ENCODE measurements at regions not wholly inside any gene's neighbourhood (a gene's known extent, or its start where the extent isn't known, plus 50 kb on each side); places are given as distances from the start of the nearest gene placed in this dataset.

- TF ChIP-seq, protein P1, sequence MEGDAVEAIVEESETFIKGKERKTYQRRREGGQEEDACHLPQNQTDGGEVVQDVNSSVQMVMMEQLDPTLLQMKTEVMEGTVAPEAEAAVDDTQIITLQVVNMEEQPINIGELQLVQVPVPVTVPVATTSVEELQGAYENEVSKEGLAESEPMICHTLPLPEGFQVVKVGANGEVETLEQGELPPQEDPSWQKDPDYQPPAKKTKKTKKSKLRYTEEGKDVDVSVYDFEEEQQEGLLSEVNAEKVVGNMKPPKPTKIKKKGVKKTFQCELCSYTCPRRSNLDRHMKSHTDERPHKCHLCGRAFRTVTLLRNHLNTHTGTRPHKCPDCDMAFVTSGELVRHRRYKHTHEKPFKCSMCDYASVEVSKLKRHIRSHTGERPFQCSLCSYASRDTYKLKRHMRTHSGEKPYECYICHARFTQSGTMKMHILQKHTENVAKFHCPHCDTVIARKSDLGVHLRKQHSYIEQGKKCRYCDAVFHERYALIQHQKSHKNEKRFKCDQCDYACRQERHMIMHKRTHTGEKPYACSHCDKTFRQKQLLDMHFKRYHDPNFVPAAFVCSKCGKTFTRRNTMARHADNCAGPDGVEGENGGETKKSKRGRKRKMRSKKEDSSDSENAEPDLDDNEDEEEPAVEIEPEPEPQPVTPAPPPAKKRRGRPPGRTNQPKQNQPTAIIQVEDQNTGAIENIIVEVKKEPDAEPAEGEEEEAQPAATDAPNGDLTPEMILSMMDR (conservative IDR thresholded peaks at IDR 0.05 in 1 of 2, IDR thresholded peaks at IDR 0.05 in 1 of 2; ENCODE audit: extremely low read depth in 1 of 2, insufficient read depth in 1 of 2, low read depth in 1 of 2, low read length in 2 of 2), result no peak
- TF ChIP-seq EZH2 (IDR thresholded peaks at IDR 0.05; ENCODE audit: borderline replicate concordance, low read length), result no peak
These were observed 655.4 kb upstream of the MKI67 start for GRCh38 chr10:128781637-128782036.

Measured in mammary epithelial cell (primary cell).